ENCODE measurements at regions not wholly inside any gene's neighbourhood (a gene's known extent, or its start where the extent isn't known, plus 50 kb on each side); places are given as distances from the start of the nearest gene placed in this dataset.

DNA sequence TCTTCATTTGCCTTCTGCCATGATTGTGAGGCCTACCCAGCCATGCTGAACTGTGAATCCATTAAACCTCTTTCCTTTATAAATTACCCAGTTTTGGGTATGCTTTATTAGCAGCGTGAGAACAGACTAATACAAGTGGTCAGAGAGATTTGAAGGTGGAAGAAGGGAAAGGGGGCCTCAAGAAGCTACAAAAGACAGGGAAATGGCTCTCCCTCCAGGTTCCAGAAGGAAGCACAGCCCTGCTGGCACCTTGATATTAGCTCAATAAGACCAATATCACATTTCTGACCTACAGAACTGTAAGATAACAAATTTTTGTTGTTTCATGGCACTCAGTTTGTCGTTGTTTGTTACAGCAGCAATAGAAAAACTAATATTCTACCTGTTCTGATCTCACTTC, 536.5 kb upstream of the MARCKS start:
- H3K4me2 ChIP-seq (ENCODE audit: low read depth, low read length): no peak overlapping the region
- no peaks in the 10 kb centered on the region for H3F3A ChIP-seq (ENCODE audit: insufficient read depth, low read length)
- H4K20me1 ChIP-seq (ENCODE audit: insufficient read depth, low read length): no peaks in the 10 kb centered on the region
- H3K79me2 ChIP-seq (ENCODE audit: low read length): no peaks in the 10 kb centered on the region
- H3K9ac ChIP-seq (ENCODE audit: low read length): no peak overlapping the region
- no peak overlapping the region for H3K4me3 ChIP-seq (ENCODE audit: low read length)
- no peaks in the 10 kb centered on the region for H3K9me3 ChIP-seq (replicated peaks; ENCODE audit: insufficient read depth, low read length)
- TF ChIP-seq EZH2phosphoT487 (IDR thresholded peaks at IDR 0.05; ENCODE audit: low read length): no peak
- TF ChIP-seq, protein P1, sequence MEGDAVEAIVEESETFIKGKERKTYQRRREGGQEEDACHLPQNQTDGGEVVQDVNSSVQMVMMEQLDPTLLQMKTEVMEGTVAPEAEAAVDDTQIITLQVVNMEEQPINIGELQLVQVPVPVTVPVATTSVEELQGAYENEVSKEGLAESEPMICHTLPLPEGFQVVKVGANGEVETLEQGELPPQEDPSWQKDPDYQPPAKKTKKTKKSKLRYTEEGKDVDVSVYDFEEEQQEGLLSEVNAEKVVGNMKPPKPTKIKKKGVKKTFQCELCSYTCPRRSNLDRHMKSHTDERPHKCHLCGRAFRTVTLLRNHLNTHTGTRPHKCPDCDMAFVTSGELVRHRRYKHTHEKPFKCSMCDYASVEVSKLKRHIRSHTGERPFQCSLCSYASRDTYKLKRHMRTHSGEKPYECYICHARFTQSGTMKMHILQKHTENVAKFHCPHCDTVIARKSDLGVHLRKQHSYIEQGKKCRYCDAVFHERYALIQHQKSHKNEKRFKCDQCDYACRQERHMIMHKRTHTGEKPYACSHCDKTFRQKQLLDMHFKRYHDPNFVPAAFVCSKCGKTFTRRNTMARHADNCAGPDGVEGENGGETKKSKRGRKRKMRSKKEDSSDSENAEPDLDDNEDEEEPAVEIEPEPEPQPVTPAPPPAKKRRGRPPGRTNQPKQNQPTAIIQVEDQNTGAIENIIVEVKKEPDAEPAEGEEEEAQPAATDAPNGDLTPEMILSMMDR (IDR thresholded peaks at IDR 0.05; ENCODE audit: low read length): no peak
- no peak for TF ChIP-seq EZH2 (optimal IDR thresholded peaks at IDR 0.05; ENCODE audit: low read depth, low read length)
- H3K36me3 ChIP-seq (replicated peaks; ENCODE audit: insufficient read depth, low read length): no peaks in the 10 kb centered on the region
- H3K27me3 ChIP-seq (replicated peaks; ENCODE audit: insufficient read depth, low read length): no peaks in the 10 kb centered on the region
- H2AFZ ChIP-seq (ENCODE audit: low read length): no peak overlapping the region
- no peak for DNase-seq
- H3K9me2 ChIP-seq (replicated peaks; ENCODE audit: insufficient read depth, low read length): no peaks in the 10 kb centered on the region
- H3K27ac ChIP-seq (ENCODE audit: low read length): no peak overlapping the region
- H3K4me1 ChIP-seq (ENCODE audit: low read length): no peaks in the 10 kb centered on the region

DNA sequence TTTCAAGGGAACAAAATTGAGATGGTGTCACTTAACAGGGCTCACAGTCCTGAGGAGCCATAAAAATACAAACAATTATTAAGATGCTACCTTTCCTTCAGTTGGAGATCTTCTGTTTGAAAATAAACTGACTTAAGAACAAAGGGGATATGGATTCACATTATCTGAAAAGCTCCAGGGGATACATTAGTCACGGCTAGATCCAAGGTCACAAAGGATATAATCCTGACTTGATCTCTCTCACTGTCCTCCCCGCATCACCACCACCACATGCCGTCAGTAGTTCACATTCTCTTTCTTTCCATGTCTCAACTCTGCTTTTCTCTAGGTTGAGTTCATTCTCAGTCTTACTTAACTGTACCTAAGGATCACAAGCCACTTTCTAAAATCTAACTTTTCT, 530.4 kb upstream of the MARCKS start:
- no peak overlapping the region for H3K4me3 ChIP-seq (ENCODE audit: low read length)
- H3K27ac ChIP-seq (ENCODE audit: low read length): no peak overlapping the region
- H3K4me2 ChIP-seq (ENCODE audit: low read depth, low read length): no peak overlapping the region
- no peaks in the 10 kb centered on the region for H3K9me3 ChIP-seq (replicated peaks; ENCODE audit: insufficient read depth, low read length)
- no peaks in the 10 kb centered on the region for H4K20me1 ChIP-seq (ENCODE audit: insufficient read depth, low read length)
- DNase-seq: no peak
- H3K4me1 ChIP-seq (ENCODE audit: low read length): no peaks in the 10 kb centered on the region
- no peaks in the 10 kb centered on the region for H3K27me3 ChIP-seq (replicated peaks; ENCODE audit: insufficient read depth, low read length)
- H3K9ac ChIP-seq (ENCODE audit: low read length): no peak overlapping the region
- H2AFZ ChIP-seq (ENCODE audit: low read length): no peak overlapping the region
- no peak for TF ChIP-seq EZH2 (optimal IDR thresholded peaks at IDR 0.05; ENCODE audit: low read depth, low read length)
- no peak for TF ChIP-seq EZH2phosphoT487 (IDR thresholded peaks at IDR 0.05; ENCODE audit: low read length)
- TF ChIP-seq, protein P1 (IDR thresholded peaks at IDR 0.05; ENCODE audit: low read length): no peak
- H3K79me2 ChIP-seq (ENCODE audit: low read length): no peaks in the 10 kb centered on the region
- H3K36me3 ChIP-seq (replicated peaks; ENCODE audit: insufficient read depth, low read length): no peaks in the 10 kb centered on the region
- H3F3A ChIP-seq (ENCODE audit: insufficient read depth, low read length): no peaks in the 10 kb centered on the region
- H3K9me2 ChIP-seq (replicated peaks; ENCODE audit: insufficient read depth, low read length): no peaks in the 10 kb centered on the region

DNA sequence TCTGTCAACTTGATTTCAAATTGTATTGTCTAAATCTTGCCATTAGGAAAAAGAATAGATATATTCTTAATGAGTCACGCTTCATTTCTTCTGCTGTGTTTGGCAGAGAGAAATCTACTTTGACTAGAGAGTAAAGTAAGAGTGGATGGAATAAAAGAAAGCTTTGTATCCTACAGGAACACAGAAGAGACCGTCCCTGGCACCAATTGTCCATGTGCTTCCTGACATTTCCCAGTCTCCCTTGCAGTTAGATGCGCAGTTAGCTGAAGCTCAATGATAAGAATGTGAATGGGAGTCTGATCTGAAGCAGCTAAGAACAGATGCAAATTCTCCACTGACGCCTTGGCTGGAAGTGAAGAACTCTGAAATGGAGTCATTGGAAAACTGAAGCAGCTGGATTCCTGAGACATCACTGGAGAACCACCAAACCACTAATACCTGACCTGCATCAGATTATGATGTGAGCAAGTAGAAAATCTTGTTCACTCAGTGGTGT, 528.2 kb upstream of the MARCKS start:
- TF ChIP-seq, protein P1 (IDR thresholded peaks at IDR 0.05; ENCODE audit: low read length): no peak
- no peak for TF ChIP-seq EZH2 (optimal IDR thresholded peaks at IDR 0.05; ENCODE audit: low read depth, low read length)
- TF ChIP-seq EZH2phosphoT487 (IDR thresholded peaks at IDR 0.05; ENCODE audit: low read length): no peak
- H3K9ac ChIP-seq (ENCODE audit: low read length): no peak overlapping the region
- no peaks in the 10 kb centered on the region for H3K9me2 ChIP-seq (replicated peaks; ENCODE audit: insufficient read depth, low read length)
- no peaks in the 10 kb centered on the region for H3K79me2 ChIP-seq (ENCODE audit: low read length)
- no peak overlapping the region for H3K4me3 ChIP-seq (ENCODE audit: low read length)
- H3K27ac ChIP-seq (ENCODE audit: low read length): no peak overlapping the region
- no peaks in the 10 kb centered on the region for H3F3A ChIP-seq (ENCODE audit: insufficient read depth, low read length)
- DNase-seq: no peak
- no peaks in the 10 kb centered on the region for H3K27me3 ChIP-seq (replicated peaks; ENCODE audit: insufficient read depth, low read length)
- H3K4me2 ChIP-seq (ENCODE audit: low read depth, low read length): no peak overlapping the region
- no peaks in the 10 kb centered on the region for H3K9me3 ChIP-seq (replicated peaks; ENCODE audit: insufficient read depth, low read length)
- H3K36me3 ChIP-seq (replicated peaks; ENCODE audit: insufficient read depth, low read length): no peaks in the 10 kb centered on the region
- H4K20me1 ChIP-seq (ENCODE audit: insufficient read depth, low read length): no peaks in the 10 kb centered on the region
- H3K4me1 ChIP-seq (ENCODE audit: low read length): no peaks in the 10 kb centered on the region
- H2AFZ ChIP-seq (ENCODE audit: low read length): no peak overlapping the region

Data from MM.1S (cell line).